Spleen (tissue), 7 donors: ENCODE measurements at regions not wholly inside any gene's neighbourhood (a gene's known extent, or its start where the extent isn't known, plus 50 kb on each side); places are given as distances from the start of the nearest gene placed in this dataset.

Experiments used
- CTCF ChIP-seq, 11 experiments: fragments of 200-600 bp in 7 of 11; fragments of 450-650 bp in 4 of 11; sonication (generic) in 4 of 11; IDR thresholded peaks in 8 of 11; conservative IDR thresholded peaks in 3 of 11; 1 replicate in 7 of 11; 2 replicates in 4 of 11; pipeline versions ENCODE4 v1.4.0 to v1.8.0; 2016 to 2021; ENCODE audit warnings: antibody characterized with exemption in 11 of 11, inconsistent platforms in 4 of 11, mild to moderate bottlenecking in 1 of 11
- POLR2A ChIP-seq, 3 donors: fragments of 450-650 bp; IDR thresholded peaks; one replicate each; pipeline ENCODE4 v1.5.1; 2017; ENCODE audit warnings: antibody characterized with exemption in 3 of 3, mild to moderate bottlenecking in 1 of 3
- donor health status: DM: no; HTN: no; CAD: no; lungs with moderate emphysema.
- donor health status: DM: no; HTN: no; CAD: no.
- donor health status: DM: no; HTN: no; CAD: no.

- TF ChIP-seq CTCF (IDR thresholded peaks at IDR 0.05 in 8 of 11, conservative IDR thresholded peaks at IDR 0.05 in 3 of 11) (no peak), POLR2A (IDR thresholded peaks at IDR 0.05) (no peak)
Measured at GRCh38 chr15:35136321-35137189, 51.5 kb upstream of the NANOGP8 start.
